NCI-H82 treated with DMSO at 0.1 percent for 48 hours (cell line): ENCODE measurements at regions not wholly inside any gene's neighbourhood (a gene's known extent, or its start where the extent isn't known, plus 50 kb on each side); places are given as distances from the start of the nearest gene placed in this dataset.
A peak's percentile ranks its signal among the peaks of the same experiment; 100 is the strongest.

Experiments used
- DNase-seq: peaks from one replicate; lab custom pipeline; 2025; ENCODE audit not compliant: unreplicated experiment; lab: John Stamatoyannopoulos, UW

GRCh38 chr14:97283841-97284240 lies 486.7 kb downstream of the VRK1 start:
- no peak for DNase-seq

GRCh38 chr14:97287956-97288355 lies 490.8 kb downstream of the VRK1 start:
- DNase-seq: no peak

GRCh38 chr14:97290065-97290464 lies 492.9 kb downstream of the VRK1 start:
- DNase-seq: no peak

GRCh38 chr14:97290977-97291376 lies 493.8 kb downstream of the VRK1 start:
- no peak for DNase-seq

- DNase-seq: no peak
Observed at GRCh38 chr14:97293659-97294058, 496.5 kb downstream of the VRK1 start.

- no peak for DNase-seq
Observed at GRCh38 chr14:97295108-97295710, 498.0 kb downstream of the VRK1 start.

GRCh38 chr14:97296176-97296575 lies 499.0 kb downstream of the VRK1 start:
- DNase-seq: no peak

GRCh38 chr14:97297100-97297499 lies 499.9 kb downstream of the VRK1 start:
- no peak for DNase-seq

GRCh38 chr14:97298331-97298730 lies 501.1 kb downstream of the VRK1 start:
- no peak for DNase-seq

- DNase-seq: peak; percentile 1
Observed at GRCh38 chr14:97298736-97299135, 501.6 kb downstream of the VRK1 start.

GRCh38 chr14:97299661-97300060 lies 502.5 kb downstream of the VRK1 start:
- DNase-seq: no peak

GRCh38 chr14:97301931-97302559 lies 504.9 kb downstream of the VRK1 start:
- DNase-seq: no peak

- DNase-seq: no peak
Observed at GRCh38 chr14:97306133-97306759, 509.1 kb downstream of the VRK1 start.

- no peak for DNase-seq
Observed at GRCh38 chr14:97306760-97307246, 509.6 kb downstream of the VRK1 start.

GRCh38 chr14:97311411-97311810 lies 514.2 kb downstream of the VRK1 start:
- DNase-seq: no peak

- DNase-seq: no peak
Observed at GRCh38 chr14:97312910-97313309, 515.7 kb downstream of the VRK1 start.

GRCh38 chr14:97315790-97316189 lies 518.6 kb downstream of the VRK1 start:
- no peak for DNase-seq

- no peak for DNase-seq
Observed at GRCh38 chr14:97318380-97318779, 521.2 kb downstream of the VRK1 start.

GRCh38 chr14:97319691-97320090 lies 522.5 kb downstream of the VRK1 start:
- no peak for DNase-seq

GRCh38 chr14:97328743-97329142 lies 531.6 kb downstream of the VRK1 start:
- DNase-seq: no peak

GRCh38 chr14:97329701-97330100 lies 532.5 kb downstream of the VRK1 start:
- DNase-seq: no peak

GRCh38 chr14:97331058-97331457 lies 533.9 kb downstream of the VRK1 start:
- DNase-seq: no peak
